ENCODE measurements at regions not wholly inside any gene's neighbourhood (a gene's known extent, or its start where the extent isn't known, plus 50 kb on each side); places are given as distances from the start of the nearest gene placed in this dataset.

- TF ChIP-seq CTCF (IDR thresholded peaks at IDR 0.05), result no peak
- TF ChIP-seq POLR2A (IDR thresholded peaks at IDR 0.05), result no peak
Measured at GRCh38 chr1:166237675-166238074, 70.9 kb upstream of the FAM78B start.

All from Peyer's patch (tissue), 4 donors.